Kidney (tissue), 13 donors: ENCODE measurements at regions not wholly inside any gene's neighbourhood (a gene's known extent, or its start where the extent isn't known, plus 50 kb on each side); places are given as distances from the start of the nearest gene placed in this dataset.
A peak's percentile ranks its signal among the peaks of the same experiment; 100 is the strongest.

Experiments used
- DNase-seq, 5 donors: peaks; one replicate each; pipeline ENCODE4 v3.0.0-alpha.2; 2013 to 2020
- FAIRE-seq: peaks from 2 replicates; lab custom pipeline; 2012; peaks lifted over from hg19 to GRCh38; lab: Jason Lieb, UNC
- H3K27ac ChIP-seq, 2 donors: one replicate each; pipeline ENCODE4 v1.7.0; 2013; ENCODE audit warnings: low read depth in 2 of 2, low read length in 2 of 2, inconsistent platforms in 1 of 2
- H3K27me3 ChIP-seq: one replicate; pipeline ENCODE4 v1.7.1; 2013; ENCODE audit warnings: low read length, inconsistent platforms; ENCODE audit not compliant: control insufficient read depth, insufficient read depth
- H3K36me3 ChIP-seq, 3 donors: one replicate each; pipeline versions ENCODE4 v1.7.0 to v1.7.1; 2013; ENCODE audit warnings: low read length in 3 of 3, control low read depth in 1 of 3, inconsistent platforms in 1 of 3; ENCODE audit not compliant: insufficient read depth in 3 of 3, control insufficient read depth in 2 of 3
- H3K4me1 ChIP-seq, 3 donors: one replicate each; pipeline versions ENCODE4 v1.7.0 to v1.7.1; 2013; ENCODE audit warnings: low read length in 3 of 3, inconsistent platforms in 1 of 3, low read depth in 1 of 3; ENCODE audit not compliant: control insufficient read depth in 2 of 3, insufficient read depth in 2 of 3
- H3K4me3 ChIP-seq, 3 donors: one replicate each; pipeline versions ENCODE4 v1.7.0 to v1.8.1; 2013; ENCODE audit warnings: low read length in 3 of 3, control low read depth in 1 of 3, inconsistent platforms in 1 of 3
- H3K9ac ChIP-seq, 3 donors: one replicate each; pipeline versions ENCODE4 v1.7.0 to v1.7.1; 2013; ENCODE audit warnings: low read length in 3 of 3, control low read depth in 1 of 3, inconsistent platforms in 1 of 3
- H3K9me3 ChIP-seq, 3 donors: one replicate each; pipeline versions ENCODE4 v1.7.0 to v1.7.1; 2013; ENCODE audit warnings: low read length in 3 of 3, control low read depth in 1 of 3, inconsistent platforms in 1 of 3; ENCODE audit not compliant: control insufficient read depth in 2 of 3, insufficient read depth in 1 of 3
- CTCF ChIP-seq: IDR thresholded peaks from 3 replicates; pipeline ENCODE4 v1.5.1; 2012; ENCODE audit warnings: mild to moderate bottlenecking, moderate library complexity, borderline replicate concordance; ENCODE audit not compliant: insufficient read depth; ENCODE audit errors: extremely low read depth
- intact Hi-C: fragments of 100-400 bp; cut with DNase I; formaldehyde crosslinking; loops from one replicate; pipeline ENCODE4 v1.11.1; 2022
- donor health status: control.
- donor health status: control.
- donor health status: control.
- donor health status: control.
- donor health status: control.
- donor health status: DM: yes; HTN: yes; CAD: no.
- donor health status: Normal renal cell carcinoma (clear cell type).

- FAIRE-seq = no peak
- H3K36me3 ChIP-seq = no peaks in the 10 kb centered on the region
- intact Hi-C loops = no loop called here
- no peak overlapping the region for H3K27ac ChIP-seq
- no peak overlapping the region for H3K4me3 ChIP-seq
- H3K27me3 ChIP-seq = no peaks in the 10 kb centered on the region
- H3K9me3 ChIP-seq = no peaks in the 10 kb centered on the region
- DNase-seq = no peak
- no peak overlapping the region for H3K9ac ChIP-seq
- peaks cover 0 to 12% (median 0%) of the 10 kb centered on the region in 3 donors for H3K4me1 ChIP-seq
- TF ChIP-seq CTCF = no peak
Observed at GRCh38 chr2:53095227-53095626, 672.4 kb upstream of the CHAC2 start.

GRCh38 chr2:53093355-53093754 lies 674.2 kb upstream of the CHAC2 start:
- intact Hi-C loops = no loop called here

GRCh38 chr2:53091183-53091582 lies 676.4 kb upstream of the CHAC2 start:
- intact Hi-C loops = no loop called here
- H3K27ac ChIP-seq = no peak overlapping the region
- FAIRE-seq (no peak), DNase-seq (no peak)
- no peak for TF ChIP-seq CTCF
- no peaks in the 10 kb centered on the region for H3K27me3 ChIP-seq
- H3K36me3 ChIP-seq = no peaks in the 10 kb centered on the region
- no peaks in the 10 kb centered on the region for H3K9me3 ChIP-seq
- H3K4me3 ChIP-seq = no peak overlapping the region
- peaks cover 0 to 2% (median 0%) of the 10 kb centered on the region in 3 donors for H3K4me1 ChIP-seq
- H3K9ac ChIP-seq = no peak overlapping the region

More at GRCh38 chr2:53093355-53093754, 674.2 kb upstream of the CHAC2 start:
- no peak for TF ChIP-seq CTCF
- no peak overlapping the region for H3K27ac ChIP-seq
- no peaks in the 10 kb centered on the region for H3K36me3 ChIP-seq
- H3K27me3 ChIP-seq = no peaks in the 10 kb centered on the region
- peaks cover 0 to 6% (median 0%) of the 10 kb centered on the region in 3 donors for H3K4me1 ChIP-seq
- no peaks in the 10 kb centered on the region for H3K9me3 ChIP-seq
- FAIRE-seq (peak; percentile 45), DNase-seq (no peak)
- no peak overlapping the region for H3K9ac ChIP-seq
- H3K4me3 ChIP-seq = no peak overlapping the region

- no peak for TF ChIP-seq CTCF
- H3K27ac ChIP-seq = no peak overlapping the region
- peaks cover 0 to 3% (median 0%) of the 10 kb centered on the region in 3 donors for H3K9me3 ChIP-seq
- no peaks in the 10 kb centered on the region for H3K27me3 ChIP-seq
- intact Hi-C loops = no loop called here
- H3K4me3 ChIP-seq = no peak overlapping the region
- no peaks in the 10 kb centered on the region for H3K4me1 ChIP-seq
- no peak overlapping the region for H3K9ac ChIP-seq
- DNase-seq = no peak
- H3K36me3 ChIP-seq = no peaks in the 10 kb centered on the region
- no peak for FAIRE-seq
Observed at GRCh38 chr2:53087874-53088461, 679.6 kb upstream of the CHAC2 start.
